ENCODE measurements at regions not wholly inside any gene's neighbourhood (a gene's known extent, or its start where the extent isn't known, plus 50 kb on each side); places are given as distances from the start of the nearest gene placed in this dataset.
"Not testable (repeated sequence)": the region's sequence is repeated elsewhere in the genome, so short reads cannot be mapped to it uniquely, and the experiment has no call there.

GRCh38 chr5:164237486-164237885 is 732.1 kb downstream of the MAT2B start:
- DNase-seq (ENCODE audit: extremely low read depth, insufficient read length), result no peak
- Histone ChIP-seq H3K36me3 (ENCODE audit: control insufficient read depth, insufficient read depth, low read length) (no peaks in the 10 kb centered on the region), H3K4me3 (replicated peaks; ENCODE audit: low read depth, low read length) (no peak overlapping the region), H3K27me3 (replicated peaks; ENCODE audit: control insufficient read depth, insufficient read depth, low read length) (no peaks in the 10 kb centered on the region)
- TF ChIP-seq CTCF (IDR thresholded peaks at IDR 0.05; ENCODE audit: insufficient read depth, low read length, poor library complexity, severe bottlenecking), result no peak

- DNase-seq (ENCODE audit: extremely low read depth, insufficient read length); H3K27me3 ChIP-seq (replicated peaks; ENCODE audit: control insufficient read depth, insufficient read depth, low read length); H3K36me3 ChIP-seq (ENCODE audit: control insufficient read depth, insufficient read depth, low read length); H3K4me3 ChIP-seq (replicated peaks; ENCODE audit: low read depth, low read length): not testable (repeated sequence)
These were observed 746.4 kb downstream of the MAT2B start for GRCh38 chr5:164251781-164252180.

GRCh38 chr5:164253764-164254163 is 748.3 kb downstream of the MAT2B start:
- no peak for TF ChIP-seq CTCF (IDR thresholded peaks at IDR 0.05; ENCODE audit: insufficient read depth, low read length, poor library complexity, severe bottlenecking)
- H3K36me3 ChIP-seq (ENCODE audit: control insufficient read depth, insufficient read depth, low read length), result no peaks in the 10 kb centered on the region
- no peak for DNase-seq (ENCODE audit: extremely low read depth, insufficient read length)
- no peak overlapping the region for H3K4me3 ChIP-seq (replicated peaks; ENCODE audit: low read depth, low read length)
- H3K27me3 ChIP-seq (replicated peaks; ENCODE audit: control insufficient read depth, insufficient read depth, low read length), result no peaks in the 10 kb centered on the region

- no peak for TF ChIP-seq CTCF (IDR thresholded peaks at IDR 0.05; ENCODE audit: insufficient read depth, low read length, poor library complexity, severe bottlenecking)
- Histone ChIP-seq H3K27me3 (replicated peaks; ENCODE audit: control insufficient read depth, insufficient read depth, low read length) (no peaks in the 10 kb centered on the region), H3K36me3 (ENCODE audit: control insufficient read depth, insufficient read depth, low read length) (no peaks in the 10 kb centered on the region), H3K4me3 (replicated peaks; ENCODE audit: low read depth, low read length) (no peak overlapping the region)
- no peak for DNase-seq (ENCODE audit: extremely low read depth, insufficient read length)
These were observed 750.3 kb downstream of the MAT2B start for GRCh38 chr5:164255598-164256213.

GRCh38 chr5:164256351-164256750 is 750.9 kb downstream of the MAT2B start:
- H3K36me3 ChIP-seq (ENCODE audit: control insufficient read depth, insufficient read depth, low read length), result no peaks in the 10 kb centered on the region
- no peak for TF ChIP-seq CTCF (IDR thresholded peaks at IDR 0.05; ENCODE audit: insufficient read depth, low read length, poor library complexity, severe bottlenecking)
- H3K27me3 ChIP-seq (replicated peaks; ENCODE audit: control insufficient read depth, insufficient read depth, low read length), result no peaks in the 10 kb centered on the region
- H3K4me3 ChIP-seq (replicated peaks; ENCODE audit: low read depth, low read length), result no peak overlapping the region
- no peak for DNase-seq (ENCODE audit: extremely low read depth, insufficient read length)

- Histone ChIP-seq H3K4me3 (replicated peaks; ENCODE audit: low read depth, low read length) (no peak overlapping the region), H3K36me3 (ENCODE audit: control insufficient read depth, insufficient read depth, low read length) (no peaks in the 10 kb centered on the region), H3K27me3 (replicated peaks; ENCODE audit: control insufficient read depth, insufficient read depth, low read length) (no peaks in the 10 kb centered on the region)
- no peak for DNase-seq (ENCODE audit: extremely low read depth, insufficient read length)
- no peak for TF ChIP-seq CTCF (IDR thresholded peaks at IDR 0.05; ENCODE audit: insufficient read depth, low read length, poor library complexity, severe bottlenecking)
These were observed 751.5 kb downstream of the MAT2B start for GRCh38 chr5:164256954-164257353.
